NCI-H345 treated with DMSO at 0.1 percent for 48 hours (cell line): ENCODE measurements at regions not wholly inside any gene's neighbourhood (a gene's known extent, or its start where the extent isn't known, plus 50 kb on each side); places are given as distances from the start of the nearest gene placed in this dataset.

Experiments
- DNase-seq: peaks from one replicate; lab custom pipeline; 2025; ENCODE audit not compliant: unreplicated experiment; lab: John Stamatoyannopoulos, UW

GRCh38 chr19:32222556-32222955 lies 122.9 kb upstream of the ZNF507 start:
- DNase-seq: no peak

- no peak for DNase-seq
These were observed 122.3 kb upstream of the ZNF507 start for GRCh38 chr19:32223106-32223505.

- DNase-seq: no peak
These were observed 121.6 kb upstream of the ZNF507 start for GRCh38 chr19:32223595-32224370.

GRCh38 chr19:32224371-32225244 lies 120.8 kb upstream of the ZNF507 start:
- peak; percentile 47 for DNase-seq

- no peak for DNase-seq
These were observed 117.7 kb upstream of the ZNF507 start for GRCh38 chr19:32227561-32228165.

GRCh38 chr19:32230441-32230840 lies 115.0 kb upstream of the ZNF507 start:
- DNase-seq: no peak

GRCh38 chr19:32231020-32231419 lies 114.4 kb upstream of the ZNF507 start:
- no peak for DNase-seq

- DNase-seq: no peak
These were observed 113.7 kb upstream of the ZNF507 start for GRCh38 chr19:32231691-32232090.

GRCh38 chr19:32232449-32232848 lies 113.0 kb upstream of the ZNF507 start:
- no peak for DNase-seq

- DNase-seq: no peak
These were observed 112.3 kb upstream of the ZNF507 start for GRCh38 chr19:32233091-32233490.

GRCh38 chr19:32233885-32234284 lies 111.5 kb upstream of the ZNF507 start:
- no peak for DNase-seq

- no peak for DNase-seq
These were observed 110.7 kb upstream of the ZNF507 start for GRCh38 chr19:32234663-32235217.

- DNase-seq: no peak
These were observed 107.3 kb upstream of the ZNF507 start for GRCh38 chr19:32238076-32238475.

GRCh38 chr19:32240316-32240715 lies 105.1 kb upstream of the ZNF507 start:
- no peak for DNase-seq

- no peak for DNase-seq
These were observed 104.1 kb upstream of the ZNF507 start for GRCh38 chr19:32241306-32241705.

- DNase-seq: no peak
These were observed 103.3 kb upstream of the ZNF507 start for GRCh38 chr19:32241932-32242710.

GRCh38 chr19:32246006-32246405 lies 99.4 kb upstream of the ZNF507 start:
- no peak for DNase-seq

- no peak for DNase-seq
These were observed 93.6 kb upstream of the ZNF507 start for GRCh38 chr19:32251634-32252332.

- no peak for DNase-seq
These were observed 93.1 kb upstream of the ZNF507 start for GRCh38 chr19:32252333-32252669.
